GM21526 (cell line): ENCODE measurements at regions not wholly inside any gene's neighbourhood (a gene's known extent, or its start where the extent isn't known, plus 50 kb on each side); places are given as distances from the start of the nearest gene placed in this dataset.
"Not testable (repeated sequence)": the region's sequence is repeated elsewhere in the genome, so short reads cannot be mapped to it uniquely, and the experiment has no call there.

ENCODE experiments used
- ATAC-seq: cut with Tn5 transposase; IDR thresholded peaks from one replicate; pipeline ENCODE4 v1.9.1; 2021; ENCODE audit warnings: moderate library complexity; ENCODE audit not compliant: unreplicated experiment, low FRiP score

DNA sequence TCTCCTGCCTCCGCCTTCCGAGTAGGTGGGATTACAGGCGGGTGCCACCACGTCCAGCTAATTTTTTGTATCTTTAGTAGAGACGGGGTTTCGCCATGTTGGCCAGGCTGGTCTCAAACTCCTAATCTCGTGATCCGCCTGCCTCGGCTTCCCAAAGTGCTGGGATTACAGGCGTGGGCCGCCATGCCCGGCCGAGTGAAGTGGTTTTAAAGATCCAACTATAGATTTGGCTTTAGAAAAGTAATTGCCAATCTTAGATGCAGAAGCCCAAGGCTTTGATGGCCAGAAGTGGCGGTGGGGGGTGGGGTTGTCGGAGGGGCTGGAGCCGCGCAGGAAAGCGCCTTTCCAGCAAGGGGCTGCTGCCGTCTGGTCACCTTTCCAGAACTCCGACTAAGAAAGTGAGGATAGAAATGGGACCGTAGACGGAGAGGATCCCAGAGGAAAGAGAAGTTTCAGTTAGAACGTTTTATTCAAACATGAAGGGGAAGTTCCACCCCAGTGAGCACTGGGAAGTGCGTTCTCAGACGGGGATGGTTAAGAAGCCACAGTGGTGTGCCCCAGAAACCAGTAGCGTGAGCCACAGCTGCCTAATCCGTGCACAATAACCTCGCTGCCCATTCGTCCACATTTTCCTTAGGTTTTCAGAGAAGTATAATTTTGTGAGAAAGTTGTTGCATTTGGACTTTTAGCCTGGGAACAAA lies 69.7 kb downstream of the DLL1 start:
- no peak for ATAC-seq

DNA sequence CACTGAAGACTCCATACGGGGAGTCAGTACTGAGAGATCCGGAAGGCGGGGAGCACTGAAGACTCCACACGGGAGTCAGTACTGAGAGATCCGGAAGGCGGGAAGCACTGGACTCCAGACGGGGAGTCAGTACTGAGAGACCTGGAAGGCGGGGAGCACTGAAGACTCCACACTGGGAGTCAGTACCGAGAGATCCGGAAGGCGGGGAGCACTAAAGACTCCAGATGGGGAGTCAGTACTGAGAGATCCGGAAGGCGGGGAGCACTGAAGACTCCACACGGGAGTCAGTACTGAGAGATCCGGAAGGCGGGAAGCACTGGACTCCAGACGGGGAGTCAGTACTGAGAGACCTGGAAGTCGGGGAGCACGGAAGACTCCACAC lies 77.2 kb downstream of the DLL1 start:
- not testable (repeated sequence) for ATAC-seq

DNA sequence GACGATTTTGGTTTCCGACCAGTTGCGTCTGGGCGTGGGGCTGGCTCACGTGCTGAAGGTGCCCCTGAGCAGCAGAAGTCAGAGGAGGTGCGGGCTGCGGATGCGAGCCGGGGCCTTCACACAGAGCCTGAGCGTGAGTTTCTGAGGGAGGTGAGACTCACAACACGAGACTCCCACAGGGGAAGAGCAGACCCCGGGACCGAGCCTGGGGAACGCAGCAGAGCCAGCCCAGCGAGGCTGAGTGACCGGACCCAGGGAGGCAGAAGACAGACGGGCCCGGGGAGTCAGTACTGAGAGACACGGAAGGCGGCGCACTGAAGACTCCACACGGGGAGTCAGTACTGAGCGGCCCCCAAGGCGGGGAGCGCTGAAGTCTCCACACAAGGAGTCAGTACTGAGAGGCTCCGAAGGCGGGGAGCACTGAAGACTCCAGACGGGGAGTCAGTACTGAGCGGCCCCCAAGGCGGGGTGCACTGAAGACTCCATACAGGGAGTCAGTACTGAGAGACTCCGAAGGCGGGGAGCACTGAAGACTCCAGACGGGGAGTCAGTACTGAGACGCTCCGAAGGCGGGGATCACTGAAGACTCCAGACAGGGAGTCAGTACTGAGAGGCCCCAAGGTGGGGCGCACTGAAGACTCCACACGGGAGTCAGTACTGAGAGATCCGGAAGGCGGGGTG lies 77.8 kb downstream of the DLL1 start:
- no peak for ATAC-seq

DNA sequence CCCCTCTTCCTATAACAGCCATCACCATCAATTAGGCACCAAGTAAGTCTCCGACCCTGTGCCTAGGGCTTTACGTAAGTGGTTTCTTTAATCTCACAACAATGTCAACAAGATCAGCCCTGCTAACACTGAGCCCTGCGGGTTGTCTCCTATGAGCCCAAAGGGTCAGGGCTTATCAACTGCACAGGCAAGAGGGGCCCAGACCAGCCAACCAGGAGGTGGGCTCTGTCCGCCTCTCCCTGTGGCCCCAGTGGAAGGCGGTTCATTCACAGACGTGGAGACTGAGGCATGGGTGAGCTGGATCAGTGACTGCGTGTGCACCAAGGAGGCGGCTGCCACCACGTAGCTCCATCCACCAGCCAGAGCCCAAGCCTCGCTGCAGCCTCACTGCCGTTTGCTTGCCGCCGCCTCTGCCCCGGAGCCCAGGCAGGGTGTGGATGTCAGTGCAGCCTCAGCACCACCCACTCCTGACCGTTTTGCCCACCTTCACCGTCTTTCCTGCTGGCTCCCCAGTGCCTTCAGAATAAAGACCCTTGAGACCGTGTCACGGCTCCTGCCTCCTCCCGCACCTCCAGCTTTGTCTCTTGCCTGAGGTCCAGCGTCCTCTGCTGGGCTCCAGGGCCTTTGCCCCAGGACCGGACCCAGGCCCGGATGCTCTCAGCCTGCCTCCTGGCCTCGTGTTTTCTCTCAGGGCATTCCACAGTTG lies 78.7 kb downstream of the DLL1 start:
- no peak for ATAC-seq

DNA sequence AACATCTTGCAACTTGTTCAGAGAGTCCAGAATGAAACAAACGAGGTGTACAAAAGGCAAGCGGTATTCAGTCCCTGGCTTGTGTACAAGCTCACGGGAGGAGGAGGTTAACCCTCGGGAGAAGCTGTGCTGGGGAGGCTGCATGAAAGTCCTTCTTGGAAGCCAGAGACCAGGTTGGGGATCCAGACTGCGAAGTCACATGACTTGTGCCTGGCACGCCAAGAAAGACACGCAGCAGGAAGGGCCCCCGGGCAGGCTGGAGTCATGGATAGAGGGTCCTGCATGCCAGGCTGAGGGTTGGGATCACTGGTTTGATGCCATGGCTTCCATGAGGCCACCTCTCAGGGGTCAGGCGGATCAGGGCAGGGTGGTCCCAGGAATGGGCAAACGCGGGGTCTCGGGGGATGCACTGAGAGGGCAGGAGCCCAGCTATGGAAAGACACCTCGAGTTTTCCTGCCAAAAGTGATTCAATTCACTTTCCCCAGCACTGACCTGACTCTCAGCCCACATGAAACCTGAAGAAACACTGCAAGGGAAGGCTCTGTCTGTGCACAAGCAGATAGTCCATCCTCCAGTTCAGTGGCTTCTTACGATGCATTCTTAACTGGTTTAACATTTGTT lies 79.4 kb downstream of the DLL1 start:
- ATAC-seq = no peak

DNA sequence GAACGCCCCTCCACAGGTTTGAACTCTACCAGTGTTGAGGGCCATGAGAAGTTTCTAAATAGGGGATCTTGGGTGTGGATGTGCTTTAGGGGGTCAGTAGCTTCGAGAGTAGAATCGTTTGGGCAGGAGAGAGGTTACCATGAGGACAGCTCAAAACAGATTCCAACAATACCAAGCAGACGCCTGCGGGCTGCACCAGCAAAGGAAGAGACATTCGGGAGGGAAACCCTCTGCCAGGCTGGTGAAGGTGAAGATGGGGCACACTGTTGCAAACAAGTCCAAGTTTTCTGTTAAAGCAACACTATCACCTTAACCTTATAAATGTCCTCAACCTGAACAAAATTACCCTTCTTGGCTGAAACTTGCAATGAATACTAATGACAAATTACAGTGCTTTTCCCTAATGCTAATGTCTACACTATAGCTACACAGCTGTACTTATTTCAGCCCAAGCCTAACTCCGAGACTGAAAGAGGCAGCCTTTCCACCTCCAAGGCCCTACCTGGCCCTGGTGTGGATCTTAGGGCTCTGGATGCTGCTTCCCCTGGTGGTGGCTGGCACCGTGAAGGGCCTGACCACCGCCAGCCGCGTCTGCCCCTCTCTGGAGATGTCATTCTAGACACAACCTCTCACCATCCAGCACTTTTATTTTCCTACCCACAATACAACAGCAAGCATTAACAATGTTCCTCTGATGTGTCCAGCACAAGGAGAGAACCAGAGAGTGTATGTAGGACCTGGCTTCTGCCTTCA lies 80.1 kb downstream of the DLL1 start:
- no peak for ATAC-seq

DNA sequence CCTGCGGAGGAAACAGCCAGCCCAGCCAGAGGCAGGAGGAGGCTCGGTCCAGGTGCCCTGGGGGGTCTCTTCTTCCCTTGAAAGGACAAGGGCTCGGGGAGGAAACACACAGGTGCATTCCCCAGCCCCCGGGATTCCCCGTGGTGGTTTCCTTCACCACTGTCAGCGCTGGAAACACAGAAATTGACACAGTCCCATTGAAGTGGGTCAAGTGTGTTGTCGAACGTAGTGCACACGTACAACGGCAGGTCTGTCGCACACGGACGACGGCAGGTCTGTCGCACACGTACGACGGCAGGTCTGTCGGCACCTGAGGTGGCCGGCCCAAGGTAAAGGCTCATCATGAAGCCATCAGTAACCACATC lies 80.9 kb downstream of the DLL1 start:
- ATAC-seq = no peak

DNA sequence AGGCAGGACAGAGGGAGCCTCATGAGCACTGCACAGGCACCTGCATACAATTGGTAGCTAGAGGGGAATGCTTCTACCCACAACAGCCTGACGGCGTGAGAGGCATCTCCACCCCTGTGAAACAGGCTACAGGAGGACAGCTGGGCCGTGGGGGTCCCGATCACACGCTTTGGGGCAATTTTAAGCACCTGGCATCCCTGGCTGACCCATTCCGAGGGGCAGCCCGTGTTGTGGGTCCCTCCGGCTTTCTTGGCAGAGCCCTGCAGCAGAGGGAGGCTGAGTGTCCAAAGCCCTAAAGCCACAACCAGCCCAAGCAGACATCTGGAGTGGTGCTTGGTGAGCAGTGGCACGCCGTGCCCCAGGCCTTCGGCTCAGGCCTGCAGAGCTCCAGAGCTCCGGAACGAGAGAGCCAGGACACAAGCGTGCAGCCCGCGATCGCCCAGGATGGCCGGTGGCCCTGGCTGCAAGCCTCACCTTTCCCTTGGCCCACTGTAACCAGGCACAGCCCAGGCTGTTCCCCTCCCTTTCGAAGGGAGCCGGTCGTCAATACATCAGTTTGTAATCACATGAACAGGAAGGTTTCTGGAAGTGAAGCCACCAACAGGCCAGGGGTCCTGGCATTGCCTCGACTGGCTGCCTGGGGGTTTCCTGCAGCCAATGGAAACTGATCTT lies 81.4 kb downstream of the DLL1 start:
- no peak for ATAC-seq

DNA sequence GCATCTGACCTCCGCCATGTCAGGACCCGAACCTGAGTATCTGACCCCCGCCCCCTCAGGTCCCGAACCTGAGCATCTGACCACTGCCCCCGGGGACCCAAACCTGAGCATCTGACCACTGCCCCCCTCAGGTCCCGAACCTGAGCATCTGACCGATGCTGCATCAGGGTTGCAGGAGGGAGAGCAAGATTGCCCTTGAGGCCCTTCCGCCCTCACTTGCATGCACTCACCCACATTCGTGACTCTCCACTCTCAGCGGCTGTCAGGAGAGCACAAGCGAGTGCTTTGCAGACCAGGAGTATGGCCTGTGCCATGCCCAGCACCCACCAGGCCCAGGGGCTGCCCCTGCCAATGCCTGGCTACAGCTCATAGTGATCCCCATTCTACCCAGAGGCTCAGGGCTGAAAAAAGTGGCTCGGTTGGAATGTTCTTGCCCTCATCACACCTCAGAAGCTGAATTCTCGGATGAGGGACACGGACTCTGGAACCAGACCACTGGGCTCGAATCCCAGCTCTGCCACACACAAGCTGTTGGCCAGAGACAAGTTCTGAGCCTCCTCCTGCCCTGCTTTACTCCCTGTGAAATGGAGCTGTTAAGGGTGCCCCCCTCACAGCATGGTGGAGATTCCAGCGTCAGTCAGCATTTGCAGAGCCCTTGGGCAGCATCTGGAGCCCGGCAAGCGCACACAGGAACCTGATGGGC lies 82.1 kb downstream of the DLL1 start:
- no peak for ATAC-seq

DNA sequence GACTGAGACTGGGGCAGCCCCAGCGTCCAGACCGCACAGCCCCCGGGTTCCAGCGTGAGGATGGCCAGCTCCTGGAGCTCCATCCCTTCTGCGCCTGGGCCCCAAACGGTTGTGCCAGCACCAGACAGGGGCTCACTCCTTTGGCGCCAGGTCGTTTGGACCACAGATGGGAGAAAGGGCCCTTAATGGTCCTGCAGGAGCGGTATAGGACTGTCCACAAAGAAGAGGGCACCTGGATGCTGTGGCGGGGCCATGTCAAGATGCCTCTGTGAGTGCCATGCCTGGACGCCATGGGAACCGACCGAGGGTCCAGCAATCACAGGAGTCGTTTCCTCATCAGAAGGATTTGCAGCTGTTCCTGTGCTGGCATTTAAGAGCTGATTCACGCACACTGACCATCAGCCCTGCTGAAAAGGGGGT lies 82.7 kb downstream of the DLL1 start:
- no peak for ATAC-seq

DNA sequence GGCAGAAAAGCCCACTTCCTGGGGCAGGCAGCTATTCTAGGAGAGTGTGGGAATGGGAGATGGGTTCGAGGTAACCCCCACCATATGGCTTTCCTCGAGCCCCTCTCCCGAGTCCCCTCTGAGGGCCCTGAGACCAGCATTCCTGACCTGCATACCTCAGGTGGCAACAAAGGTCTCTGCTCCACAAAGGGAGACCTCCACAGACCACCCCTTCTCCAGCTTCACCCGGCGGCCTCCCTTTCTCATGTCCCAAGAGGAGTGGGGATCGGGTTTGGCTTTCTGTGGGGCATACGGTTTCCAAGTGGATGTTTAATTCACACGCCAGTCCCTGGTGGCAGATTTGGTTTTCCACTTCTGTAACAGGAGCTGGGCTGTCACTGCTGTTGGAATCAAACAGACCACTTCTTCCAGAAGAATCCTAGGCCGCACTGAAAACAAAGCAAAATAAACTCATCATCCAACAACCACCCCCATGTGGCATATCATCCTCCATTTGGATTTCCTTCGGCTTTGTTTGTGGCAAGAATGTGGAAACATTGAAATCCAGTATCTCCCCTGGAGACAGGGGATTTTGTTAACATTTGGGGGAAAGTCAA lies 83.2 kb downstream of the DLL1 start:
- no peak for ATAC-seq

DNA sequence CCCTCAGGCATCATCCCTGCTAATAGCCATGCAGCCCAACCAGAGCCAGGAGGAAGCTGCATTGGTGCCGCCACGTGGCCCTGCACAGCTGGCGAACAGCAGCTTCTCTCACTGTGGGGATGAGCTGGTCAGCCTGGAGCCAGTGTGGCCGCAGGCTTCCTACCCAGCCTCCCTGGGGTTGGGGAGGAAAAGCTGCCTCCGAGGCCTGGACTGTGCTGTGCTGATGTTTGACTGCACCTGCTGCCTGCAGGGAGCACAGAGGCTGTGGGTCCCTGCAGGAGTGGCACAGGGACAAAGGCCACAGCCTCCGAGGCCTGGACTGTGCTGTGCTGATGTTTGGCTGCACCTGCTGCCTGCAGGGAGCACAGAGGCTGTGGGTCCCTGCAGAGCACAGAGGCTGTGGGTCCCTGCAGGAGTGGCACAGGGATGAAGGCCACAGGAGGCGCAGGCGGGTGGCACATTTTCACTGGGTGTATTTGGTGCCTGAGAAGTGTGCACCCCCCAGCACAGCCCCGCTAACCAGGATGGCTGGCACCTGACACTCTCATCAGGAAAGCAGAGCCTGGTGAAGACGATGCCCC lies 83.9 kb downstream of the DLL1 start:
- no peak for ATAC-seq

DNA sequence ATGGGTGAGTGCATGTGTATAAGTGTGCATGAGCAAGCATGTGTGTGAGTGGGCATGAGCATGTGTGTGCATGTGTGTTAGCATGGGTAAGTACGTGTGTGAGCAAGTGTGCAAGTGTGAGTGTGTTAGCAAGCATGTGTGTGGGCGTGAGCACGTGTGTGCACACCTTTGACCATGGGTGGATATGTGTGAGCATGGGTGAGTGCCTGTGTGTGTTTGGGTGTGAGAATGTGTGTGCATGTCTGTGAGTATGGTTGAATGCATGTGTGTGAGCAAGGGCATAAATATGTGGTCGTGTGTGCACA lies 84.6 kb downstream of the DLL1 start:
- ATAC-seq = no peak

DNA sequence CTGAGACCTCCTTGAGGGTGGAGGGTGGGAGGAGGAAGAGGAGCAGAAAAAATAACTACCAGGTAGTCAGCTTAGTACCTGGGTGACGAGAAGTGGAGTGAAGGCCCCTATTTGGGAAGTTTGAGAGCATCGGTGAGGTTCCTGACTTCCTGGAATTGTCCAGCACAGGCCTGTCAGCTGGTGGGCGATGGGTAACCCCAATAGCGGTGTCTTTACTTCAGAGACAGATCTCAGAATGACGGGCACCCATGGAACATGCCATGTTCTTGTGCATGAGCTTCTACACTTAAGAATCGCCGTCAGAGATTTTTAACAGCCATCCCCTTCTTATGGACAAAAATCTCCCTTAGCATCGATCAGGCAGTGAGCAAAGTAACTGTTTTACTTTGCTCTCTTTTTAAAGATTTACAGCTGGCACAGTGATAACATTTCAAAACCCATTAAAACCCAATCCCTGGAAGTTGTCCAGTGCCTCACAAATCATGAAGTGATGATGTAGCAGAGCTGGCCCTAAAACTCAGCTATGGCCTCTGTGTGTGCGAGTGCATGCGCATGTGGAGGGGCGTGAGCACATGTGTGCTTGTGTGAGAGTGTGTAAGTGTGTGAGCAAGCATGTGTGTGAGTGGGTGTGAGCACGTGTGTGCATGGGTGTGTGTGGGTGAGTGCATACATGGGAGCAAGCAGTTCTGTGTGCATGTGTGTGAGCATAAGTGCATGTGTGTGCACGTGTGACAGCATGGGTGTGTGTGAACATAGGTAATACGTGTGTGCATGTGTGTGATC lies 85.2 kb downstream of the DLL1 start:
- ATAC-seq = no peak

DNA sequence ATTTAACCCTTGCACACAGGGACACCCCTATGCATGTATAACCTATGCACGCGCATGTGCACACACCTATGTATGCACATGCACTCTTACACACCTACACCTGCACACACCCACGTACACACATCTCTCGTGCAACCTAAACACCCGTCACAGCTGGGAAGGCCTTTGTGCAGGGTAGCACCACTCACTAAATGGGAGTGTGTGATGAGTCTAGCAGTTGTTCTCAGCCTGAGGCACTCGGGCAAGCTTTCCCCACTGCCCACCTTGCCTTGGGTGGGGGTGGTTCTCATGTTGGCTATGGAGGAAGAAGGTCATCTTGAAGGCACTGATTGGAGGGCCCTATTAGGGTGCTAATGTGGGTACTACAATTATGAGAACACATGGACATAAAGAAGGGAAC lies 85.8 kb downstream of the DLL1 start:
- ATAC-seq = no peak

DNA sequence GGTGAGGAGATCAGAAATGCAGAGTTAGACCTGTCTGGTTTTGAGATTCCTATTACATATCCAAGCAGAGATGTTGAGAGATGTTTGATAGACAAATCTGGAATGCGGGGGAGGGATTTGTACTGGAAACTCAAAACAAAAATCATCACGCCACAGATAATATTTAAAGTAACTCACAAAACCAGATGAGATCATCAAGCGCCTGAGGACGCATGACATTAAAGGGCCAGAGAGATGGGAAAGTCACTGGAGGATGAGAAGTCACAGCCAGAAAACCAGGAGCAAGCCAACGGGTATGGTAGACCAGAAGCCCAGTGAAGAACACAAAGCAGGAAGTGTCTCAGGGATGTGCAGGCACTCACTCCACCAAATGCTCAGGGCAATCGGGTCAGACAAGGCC lies 87.7 kb downstream of the DLL1 start:
- no peak for ATAC-seq

DNA sequence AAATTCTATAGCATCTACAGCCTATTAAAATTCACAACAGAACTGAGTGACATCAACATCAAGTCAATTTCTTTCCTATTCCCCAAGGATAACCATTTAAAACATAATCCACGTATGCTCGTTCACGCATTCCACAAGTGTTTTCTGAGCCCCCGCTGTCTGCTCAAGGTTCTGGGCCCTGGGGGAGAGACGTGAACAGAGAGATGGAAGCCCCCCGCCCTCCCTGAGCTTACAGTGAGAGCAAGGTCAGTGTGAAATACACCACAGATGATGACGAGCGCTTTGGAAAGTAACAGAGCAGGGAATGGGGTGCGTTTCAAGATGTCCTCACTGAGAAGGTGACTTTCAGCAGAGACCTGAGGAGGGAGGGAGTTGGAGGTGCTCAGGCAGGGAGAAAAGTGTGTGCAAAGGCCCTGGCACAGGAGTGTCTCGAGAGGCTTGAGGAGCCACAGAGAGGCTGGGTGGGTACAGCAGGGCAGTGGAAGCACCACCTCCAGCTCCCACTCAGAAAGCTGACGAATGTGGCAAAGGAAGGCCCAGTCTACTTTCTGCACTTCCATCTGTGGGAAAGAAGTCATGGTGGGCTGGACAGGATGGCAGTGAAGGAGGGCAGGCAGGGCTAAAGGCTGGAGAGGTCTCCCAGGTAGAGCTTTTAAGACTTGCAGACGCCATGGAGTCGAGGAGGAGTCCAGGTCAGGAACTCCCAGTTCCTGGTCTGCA lies 88.3 kb downstream of the DLL1 start:
- no peak for ATAC-seq

DNA sequence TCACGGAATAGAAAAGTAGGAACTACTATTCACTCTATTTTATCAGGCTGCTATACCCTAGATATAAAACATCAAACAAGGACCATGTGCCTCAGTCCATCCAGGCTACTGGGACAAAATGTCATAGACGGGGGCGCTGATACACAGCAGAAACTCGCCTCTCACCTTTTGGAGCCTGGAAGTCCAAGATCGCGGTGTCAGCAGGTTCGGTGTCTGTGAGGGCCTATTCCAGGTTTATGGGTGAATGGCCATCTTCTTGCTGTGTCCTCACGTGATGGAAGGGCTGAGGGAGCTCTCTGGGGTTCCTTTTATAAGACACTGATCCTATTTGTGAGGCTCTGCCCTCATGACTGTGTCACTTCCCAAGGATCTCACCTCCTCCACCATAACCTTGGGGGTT lies 89.5 kb downstream of the DLL1 start:
- ATAC-seq = no peak
